ENCODE measurements at regions not wholly inside any gene's neighbourhood (a gene's known extent, or its start where the extent isn't known, plus 50 kb on each side); places are given as distances from the start of the nearest gene placed in this dataset.
"Not testable (repeated sequence)": the region's sequence is repeated elsewhere in the genome, so short reads cannot be mapped to it uniquely, and the experiment has no call there.

DNA sequence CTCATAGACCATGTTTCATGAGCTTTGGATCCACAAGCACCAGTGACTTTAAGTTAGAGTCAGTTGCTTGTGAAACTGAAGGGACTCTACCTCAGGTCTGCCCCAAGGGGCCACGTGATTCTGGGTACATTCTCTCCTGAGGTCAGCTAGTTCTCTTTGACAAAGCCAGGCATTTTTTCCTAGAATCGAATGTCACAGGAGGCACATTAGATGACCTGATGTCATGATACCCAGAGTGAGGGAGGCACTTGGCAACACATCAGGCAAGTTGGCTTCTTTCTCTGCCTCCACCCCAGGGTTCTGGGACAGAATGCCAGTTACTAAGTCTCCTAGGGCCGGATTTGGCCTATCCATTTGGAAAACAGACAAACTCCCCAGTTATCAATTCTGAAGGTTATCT is 93.0 kb downstream of the APIP start:
- peaks cover 0 to 4% (median 0%) of the 10 kb centered on the region in 7 donors for H3K27me3 ChIP-seq (replicated peaks in 1 of 7)
- H3K9me3 ChIP-seq, result no peaks in the 10 kb centered on the region
- TF ChIP-seq, protein P1, sequence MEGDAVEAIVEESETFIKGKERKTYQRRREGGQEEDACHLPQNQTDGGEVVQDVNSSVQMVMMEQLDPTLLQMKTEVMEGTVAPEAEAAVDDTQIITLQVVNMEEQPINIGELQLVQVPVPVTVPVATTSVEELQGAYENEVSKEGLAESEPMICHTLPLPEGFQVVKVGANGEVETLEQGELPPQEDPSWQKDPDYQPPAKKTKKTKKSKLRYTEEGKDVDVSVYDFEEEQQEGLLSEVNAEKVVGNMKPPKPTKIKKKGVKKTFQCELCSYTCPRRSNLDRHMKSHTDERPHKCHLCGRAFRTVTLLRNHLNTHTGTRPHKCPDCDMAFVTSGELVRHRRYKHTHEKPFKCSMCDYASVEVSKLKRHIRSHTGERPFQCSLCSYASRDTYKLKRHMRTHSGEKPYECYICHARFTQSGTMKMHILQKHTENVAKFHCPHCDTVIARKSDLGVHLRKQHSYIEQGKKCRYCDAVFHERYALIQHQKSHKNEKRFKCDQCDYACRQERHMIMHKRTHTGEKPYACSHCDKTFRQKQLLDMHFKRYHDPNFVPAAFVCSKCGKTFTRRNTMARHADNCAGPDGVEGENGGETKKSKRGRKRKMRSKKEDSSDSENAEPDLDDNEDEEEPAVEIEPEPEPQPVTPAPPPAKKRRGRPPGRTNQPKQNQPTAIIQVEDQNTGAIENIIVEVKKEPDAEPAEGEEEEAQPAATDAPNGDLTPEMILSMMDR (IDR thresholded peaks at IDR 0.05 in 8 of 11, conservative IDR thresholded peaks at IDR 0.05 in 3 of 11), result no peak
- TF ChIP-seq POLR2AphosphoS5 (IDR thresholded peaks at IDR 0.05), result no peak
- no peak for TF ChIP-seq POLR2A (IDR thresholded peaks at IDR 0.05)
- 60 to 84% (median 75%) methylated on average over 3 of the region's 3 CpGs for WGBS, 5 donors
- H3K4me1 ChIP-seq, result no peaks in the 10 kb centered on the region
- DNase-seq, result no peak
- no peak overlapping the region for H3K4me3 ChIP-seq
- intact Hi-C loops (cut with DNase I; ENCODE audit: low total_unique reads), result no loop called here
- no peak overlapping the region for H3K27ac ChIP-seq
- H3K36me3 ChIP-seq, result no peaks in the 10 kb centered on the region

DNA sequence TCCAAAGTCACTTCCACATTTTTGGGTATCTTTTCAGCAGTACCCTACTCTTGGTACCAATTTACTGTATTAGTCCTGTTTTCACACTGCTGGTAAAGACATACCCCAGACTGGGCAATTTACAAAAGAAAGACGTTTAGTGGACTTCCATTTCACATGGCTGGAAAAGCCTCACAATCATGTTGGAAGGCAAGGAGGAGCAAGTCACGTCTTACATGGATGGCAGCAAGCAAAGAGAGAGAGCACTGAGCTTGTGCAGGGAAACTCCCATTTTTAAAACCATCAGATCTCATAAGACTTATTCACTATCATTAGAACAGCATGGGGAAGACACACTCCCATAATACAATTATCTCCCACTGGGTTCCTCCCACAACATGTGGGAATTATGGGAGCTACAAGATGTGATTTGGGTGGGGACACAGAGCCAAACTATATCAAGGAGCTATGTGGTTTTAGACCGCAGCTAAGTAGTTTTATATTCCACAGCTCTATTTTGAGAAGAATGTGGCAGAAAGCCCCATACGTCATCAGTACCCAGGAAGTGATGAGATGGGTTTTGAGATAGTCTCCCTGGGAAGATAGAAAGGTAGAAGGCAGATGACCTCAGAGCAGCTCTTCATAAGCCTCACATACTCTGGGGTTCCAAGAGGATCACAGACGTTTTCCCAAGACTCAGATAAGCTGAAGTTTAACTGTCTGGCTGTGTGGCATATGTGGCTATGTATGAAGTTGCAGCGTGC is 96.3 kb downstream of the APIP start:
- Histone ChIP-seq H3K4me3 (no peak overlapping the region), H3K27ac (no peak overlapping the region), H3K4me1 (no peaks in the 10 kb centered on the region), H3K9me3 (no peaks in the 10 kb centered on the region), H3K27me3 (replicated peaks in 1 of 7) (peaks cover 0 to 4% (median 0%) of the 10 kb centered on the region in 7 donors), H3K36me3 (no peaks in the 10 kb centered on the region)
- no peak for TF ChIP-seq POLR2A (IDR thresholded peaks at IDR 0.05)
- no peak for TF ChIP-seq POLR2AphosphoS5 (IDR thresholded peaks at IDR 0.05)
- TF ChIP-seq, protein P1 (IDR thresholded peaks at IDR 0.05 in 8 of 11, conservative IDR thresholded peaks at IDR 0.05 in 3 of 11), result no peak
- WGBS, 5 donors, result 63 to 75% (median 73%) methylated on average over 6 of the region's 6 CpGs
- intact Hi-C loops (cut with DNase I; ENCODE audit: low total_unique reads), result no loop called here
- no peak for DNase-seq

DNA sequence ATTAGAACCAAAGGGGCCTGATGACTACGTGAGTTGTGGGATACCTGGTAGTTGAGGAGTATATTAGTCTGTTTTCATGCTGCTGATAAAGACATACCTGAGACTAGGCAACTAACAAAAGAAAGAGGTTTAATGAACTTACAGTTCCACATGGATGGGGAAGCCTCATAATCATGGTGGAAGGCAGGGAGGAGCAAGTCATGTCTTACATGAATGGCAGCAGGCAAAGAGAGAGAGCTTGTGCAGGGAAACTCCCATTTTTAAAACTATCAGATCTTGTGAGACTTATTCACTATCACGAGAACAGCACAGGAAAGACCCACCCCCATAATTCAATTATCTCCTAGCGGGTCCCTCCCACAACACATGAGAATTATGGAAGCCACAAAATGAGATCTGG is 98.4 kb downstream of the APIP start:
- intact Hi-C loops (cut with DNase I; ENCODE audit: low total_unique reads); H3K27ac ChIP-seq; H3K4me1 ChIP-seq; DNase-seq; H3K4me3 ChIP-seq; H3K27me3 ChIP-seq (replicated peaks in 1 of 7); H3K36me3 ChIP-seq: not testable (repeated sequence)
- peaks cover 2 to 10% (median 10%) of the 10 kb centered on the region in 8 donors for H3K9me3 ChIP-seq
- WGBS, 5 donors, result 77 to 88% (median 83%) methylated on average over 3 of the region's 3 CpGs

DNA sequence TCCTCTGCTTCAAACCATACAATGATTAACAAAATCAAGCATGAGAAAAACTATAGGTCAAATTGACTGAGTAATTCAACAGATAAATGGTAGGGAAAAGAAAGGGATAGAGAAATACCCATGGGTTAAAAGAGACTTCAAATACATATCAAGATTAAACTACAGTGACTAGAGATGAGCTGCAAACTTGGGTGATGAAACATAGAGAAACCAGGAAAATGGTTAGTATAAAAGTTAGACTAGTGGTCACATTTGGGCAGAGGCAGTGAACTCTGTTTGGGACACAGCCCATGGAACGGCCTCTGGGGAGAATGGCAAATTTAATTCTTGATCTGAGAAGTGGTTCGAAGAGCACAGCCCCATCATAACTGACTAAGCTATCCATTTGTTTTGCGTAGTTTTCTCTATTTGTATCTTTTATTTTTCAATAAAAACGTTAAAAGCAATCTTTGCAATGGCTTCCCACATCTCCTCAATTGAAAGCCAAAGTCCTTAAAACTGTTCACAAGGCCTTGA is 99.4 kb downstream of the APIP start:
- 75 to 91% (median 82%) methylated on average over 4 of the region's 4 CpGs for WGBS, 5 donors
- TF ChIP-seq POLR2A (IDR thresholded peaks at IDR 0.05) (no peak), POLR2AphosphoS5 (IDR thresholded peaks at IDR 0.05) (no peak)
- TF ChIP-seq, protein P1 (IDR thresholded peaks at IDR 0.05 in 8 of 11, conservative IDR thresholded peaks at IDR 0.05 in 3 of 11), result no peak
- H3K4me3 ChIP-seq, result no peak overlapping the region
- H3K4me1 ChIP-seq, result no peaks in the 10 kb centered on the region
- no peak overlapping the region for H3K27ac ChIP-seq
- peaks cover 0 to 4% (median 0%) of the 10 kb centered on the region in 7 donors for H3K27me3 ChIP-seq (replicated peaks in 1 of 7)
- intact Hi-C loops (cut with DNase I; ENCODE audit: low total_unique reads), result no loop called here
- peaks cover 3 to 21% (median 20%) of the 10 kb centered on the region in 8 donors for H3K9me3 ChIP-seq
- no peaks in the 10 kb centered on the region for H3K36me3 ChIP-seq
- DNase-seq, result no peak

All from spleen (tissue), 11 donors.